ENCODE measurements at regions not wholly inside any gene's neighbourhood (a gene's known extent, or its start where the extent isn't known, plus 50 kb on each side); places are given as distances from the start of the nearest gene placed in this dataset.
A peak's percentile ranks its signal among the peaks of the same experiment; 100 is the strongest.

DNA sequence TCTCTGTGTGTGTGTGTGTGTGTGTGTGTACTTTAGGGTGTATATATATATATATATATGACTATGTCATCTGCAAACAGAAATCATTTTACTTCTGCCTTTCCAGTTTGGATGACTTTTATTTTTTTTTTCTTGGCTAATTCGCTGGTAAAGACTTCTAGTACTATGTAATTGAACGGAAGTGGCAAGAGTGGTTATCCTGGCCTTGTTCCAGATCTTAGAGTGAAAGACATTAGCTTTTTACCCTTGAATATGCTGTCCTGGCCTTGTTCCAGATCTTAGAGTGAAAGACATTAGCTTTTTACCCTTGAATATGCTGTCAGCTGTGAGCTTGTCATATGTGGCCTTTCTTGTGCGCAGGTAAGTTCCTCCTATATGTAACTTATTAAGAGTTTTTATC lies 72.7 kb upstream of the MYOCD start:
- no peak overlapping the region for H3K9ac ChIP-seq (ENCODE audit: low read length)
- no peaks in the 10 kb centered on the region for H3K27me3 ChIP-seq (replicated peaks; ENCODE audit: control insufficient read depth, insufficient read depth, low read length)
- no peak overlapping the region for H3K4me3 ChIP-seq (ENCODE audit: low read length)
- DNase-seq (ENCODE audit: low read depth): no peak
- no peaks in the 10 kb centered on the region for H3K36me3 ChIP-seq (ENCODE audit: control insufficient read depth, insufficient read depth, low read length, severe bottlenecking)
- H3K4me1 ChIP-seq (ENCODE audit: control insufficient read depth, insufficient read depth, low read length): no peaks in the 10 kb centered on the region
- no peaks in the 10 kb centered on the region for H3K9me3 ChIP-seq (ENCODE audit: control insufficient read depth, low read length)

DNA sequence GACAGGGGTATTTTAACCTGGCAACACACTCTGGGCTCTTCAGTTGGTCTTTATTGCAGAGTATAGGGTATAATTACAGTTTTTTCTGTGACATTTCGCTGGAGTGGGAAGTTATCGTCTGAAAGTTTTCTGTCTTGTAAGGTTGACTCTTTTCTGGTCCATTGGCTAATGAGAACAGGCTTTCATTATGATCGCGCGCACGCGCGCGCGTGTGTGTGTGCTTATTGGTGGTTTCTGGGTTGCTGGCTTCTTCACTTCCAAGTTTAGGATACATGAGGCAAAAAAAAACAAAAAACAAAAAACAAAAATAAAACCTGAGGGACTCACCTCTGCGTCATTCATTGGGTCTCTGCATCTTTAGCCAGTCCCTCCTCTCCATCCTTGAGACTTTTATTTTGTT lies 68.7 kb upstream of the MYOCD start:
- H3K4me1 ChIP-seq (ENCODE audit: control insufficient read depth, insufficient read depth, low read length): no peaks in the 10 kb centered on the region
- no peaks in the 10 kb centered on the region for H3K27me3 ChIP-seq (replicated peaks; ENCODE audit: control insufficient read depth, insufficient read depth, low read length)
- DNase-seq (ENCODE audit: low read depth): no peak
- no peaks in the 10 kb centered on the region for H3K9me3 ChIP-seq (ENCODE audit: control insufficient read depth, low read length)
- H3K9ac ChIP-seq (ENCODE audit: low read length): no peak overlapping the region
- no peak overlapping the region for H3K4me3 ChIP-seq (ENCODE audit: low read length)
- H3K36me3 ChIP-seq (ENCODE audit: control insufficient read depth, insufficient read depth, low read length, severe bottlenecking): no peaks in the 10 kb centered on the region

DNA sequence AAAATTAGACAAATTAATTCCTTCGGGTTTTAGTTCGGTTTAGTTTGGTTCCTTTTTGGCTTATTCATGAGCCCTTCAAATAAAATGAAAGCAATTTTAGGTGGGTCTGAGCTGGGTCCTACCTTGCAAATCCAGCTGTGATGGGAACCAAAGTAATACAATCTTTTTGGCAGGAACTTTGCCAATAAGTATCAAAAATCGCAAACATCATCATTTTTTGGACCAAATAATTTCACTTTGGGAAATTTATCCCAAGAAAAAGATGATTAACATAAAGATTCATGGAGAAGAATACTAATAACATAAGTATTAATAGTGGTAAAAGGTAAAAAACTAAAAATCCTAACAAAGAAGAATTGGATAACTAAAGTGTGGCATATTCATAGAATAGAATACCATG lies 67.8 kb upstream of the MYOCD start:
- Histone ChIP-seq H3K4me3 (ENCODE audit: low read length) (no peak overlapping the region), H3K9me3 (ENCODE audit: control insufficient read depth, low read length) (no peaks in the 10 kb centered on the region), H3K27me3 (replicated peaks; ENCODE audit: control insufficient read depth, insufficient read depth, low read length) (no peaks in the 10 kb centered on the region), H3K4me1 (ENCODE audit: control insufficient read depth, insufficient read depth, low read length) (no peaks in the 10 kb centered on the region), H3K9ac (ENCODE audit: low read length) (no peak overlapping the region), H3K36me3 (ENCODE audit: control insufficient read depth, insufficient read depth, low read length, severe bottlenecking) (no peaks in the 10 kb centered on the region)
- DNase-seq (ENCODE audit: low read depth): no peak

DNA sequence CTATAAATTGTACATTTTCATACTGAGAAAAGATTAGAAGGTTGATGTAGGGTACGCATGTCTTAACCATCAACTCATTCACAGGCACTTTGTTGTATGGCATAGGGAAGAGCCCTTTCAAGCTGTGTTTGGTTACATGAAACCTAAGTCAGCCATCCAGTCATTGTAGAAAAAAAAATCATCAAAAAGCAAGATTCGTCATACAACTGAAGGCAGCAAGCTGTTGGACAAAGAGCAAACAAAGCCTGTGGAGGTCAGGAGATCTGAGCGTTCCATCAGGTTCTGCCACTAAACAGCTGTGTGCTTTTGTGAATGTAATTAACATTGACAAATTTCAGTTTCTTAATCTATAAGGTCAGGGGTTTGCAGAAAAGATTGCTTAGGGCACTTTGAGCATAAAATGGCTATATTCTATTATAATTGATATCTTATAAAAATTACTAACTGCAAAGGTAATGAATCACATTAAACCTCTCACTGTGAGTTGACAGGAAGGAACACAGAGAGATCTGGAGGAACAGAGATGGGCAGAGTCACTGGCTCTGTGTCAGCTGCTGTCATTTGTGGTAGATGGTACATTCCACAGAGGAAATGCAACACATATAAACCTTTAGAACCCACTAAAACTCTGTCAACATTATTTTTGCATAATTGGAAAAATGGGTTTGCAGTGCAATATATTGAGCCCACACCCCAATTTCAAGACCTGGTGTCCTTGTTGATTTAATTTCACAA lies 66.3 kb upstream of the MYOCD start:
- Histone ChIP-seq H3K4me1 (ENCODE audit: control insufficient read depth, insufficient read depth, low read length) (no peaks in the 10 kb centered on the region), H3K36me3 (ENCODE audit: control insufficient read depth, insufficient read depth, low read length, severe bottlenecking) (no peaks in the 10 kb centered on the region), H3K27me3 (replicated peaks; ENCODE audit: control insufficient read depth, insufficient read depth, low read length) (no peaks in the 10 kb centered on the region), H3K9me3 (ENCODE audit: control insufficient read depth, low read length) (no peaks in the 10 kb centered on the region), H3K9ac (ENCODE audit: low read length) (no peak overlapping the region), H3K4me3 (ENCODE audit: low read length) (no peak overlapping the region)
- DNase-seq (ENCODE audit: low read depth): peak; percentile 60

DNA sequence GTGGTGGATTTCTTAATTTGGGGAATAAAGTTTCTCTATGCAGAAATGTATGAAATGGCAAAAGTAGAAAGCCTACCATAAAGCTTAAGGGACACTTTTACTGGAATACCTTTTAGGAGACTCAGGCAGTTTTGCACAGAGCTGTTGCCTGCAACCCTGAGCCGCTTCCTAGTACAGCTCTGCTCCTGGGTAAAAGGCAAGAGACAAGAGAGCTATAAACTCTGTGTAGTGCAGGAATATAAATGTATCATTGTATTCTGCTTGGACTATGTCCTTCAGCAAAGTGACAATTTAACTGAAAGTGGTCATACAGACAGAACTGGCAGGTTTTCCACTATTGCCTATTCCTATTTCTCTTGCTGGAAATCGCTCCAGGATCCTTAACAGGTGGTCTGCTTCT lies 65.3 kb upstream of the MYOCD start:
- no peak overlapping the region for H3K9ac ChIP-seq (ENCODE audit: low read length)
- DNase-seq (ENCODE audit: low read depth): no peak
- no peaks in the 10 kb centered on the region for H3K27me3 ChIP-seq (replicated peaks; ENCODE audit: control insufficient read depth, insufficient read depth, low read length)
- H3K36me3 ChIP-seq (ENCODE audit: control insufficient read depth, insufficient read depth, low read length, severe bottlenecking): no peaks in the 10 kb centered on the region
- H3K9me3 ChIP-seq (ENCODE audit: control insufficient read depth, low read length): no peaks in the 10 kb centered on the region
- no peaks in the 10 kb centered on the region for H3K4me1 ChIP-seq (ENCODE audit: control insufficient read depth, insufficient read depth, low read length)
- H3K4me3 ChIP-seq (ENCODE audit: low read length): no peak overlapping the region

DNA sequence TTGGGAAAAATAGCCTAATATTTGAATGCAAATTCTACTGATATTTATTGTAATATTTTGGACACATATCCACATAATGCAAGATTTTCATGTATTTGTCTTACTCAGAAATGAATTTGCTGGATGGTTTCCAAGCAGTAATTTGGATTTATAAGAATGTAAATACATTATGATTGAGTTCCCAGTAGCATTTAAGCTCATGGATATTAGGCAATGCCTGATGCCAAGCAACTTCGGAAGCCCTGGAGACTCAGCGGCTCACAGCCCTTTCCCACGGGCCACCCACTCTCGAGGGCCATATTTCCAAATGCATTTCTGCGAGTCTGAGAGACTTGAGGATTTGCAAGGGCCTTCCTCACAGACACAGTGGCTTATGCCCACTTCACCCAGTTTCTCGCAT lies 62.1 kb upstream of the MYOCD start:
- Histone ChIP-seq H3K9ac (ENCODE audit: low read length) (no peak overlapping the region), H3K4me1 (ENCODE audit: control insufficient read depth, insufficient read depth, low read length) (no peaks in the 10 kb centered on the region), H3K36me3 (ENCODE audit: control insufficient read depth, insufficient read depth, low read length, severe bottlenecking) (no peaks in the 10 kb centered on the region), H3K9me3 (ENCODE audit: control insufficient read depth, low read length) (no peaks in the 10 kb centered on the region), H3K4me3 (ENCODE audit: low read length) (no peak overlapping the region), H3K27me3 (replicated peaks; ENCODE audit: control insufficient read depth, insufficient read depth, low read length) (no peaks in the 10 kb centered on the region)
- no peak for DNase-seq (ENCODE audit: low read depth)

DNA sequence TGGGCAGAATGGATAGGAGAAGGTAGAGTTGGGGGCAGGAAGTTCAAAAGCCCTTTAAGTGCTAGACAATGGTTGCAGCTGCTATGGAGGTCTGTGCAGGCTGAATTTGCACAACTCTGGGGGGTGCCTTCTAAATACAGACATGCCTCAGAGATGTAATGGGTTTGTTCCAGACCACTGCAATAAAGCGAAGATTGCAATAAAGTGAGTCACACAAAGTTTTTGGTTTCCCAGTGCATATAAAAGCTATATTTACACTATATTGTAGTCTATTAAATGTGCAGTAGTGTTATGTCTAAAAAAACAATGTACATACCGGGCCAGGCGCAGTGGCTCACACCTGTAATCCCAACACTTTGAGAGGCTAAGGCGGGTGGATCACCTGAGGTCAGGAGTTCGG lies 60.5 kb upstream of the MYOCD start:
- peak; percentile 28 for DNase-seq (ENCODE audit: low read depth)

DNA sequence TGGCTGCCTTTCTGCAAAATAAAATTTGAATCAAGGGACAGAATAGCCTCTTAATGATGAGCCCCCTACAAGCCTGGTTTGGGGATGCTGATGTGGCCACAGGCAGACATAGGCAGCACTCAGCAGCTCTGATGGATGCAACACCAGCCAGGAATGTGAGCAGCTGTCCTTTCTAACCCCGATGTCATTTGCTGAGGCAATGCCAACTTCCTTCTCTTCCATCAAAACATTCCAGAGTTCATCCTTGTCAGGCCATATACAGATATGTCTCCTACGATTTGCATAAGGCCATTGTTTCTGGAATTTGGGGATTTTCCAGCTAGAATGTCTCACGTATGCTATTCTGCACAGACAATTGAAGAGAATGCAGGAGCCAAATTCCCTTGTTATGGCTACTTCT lies 52.1 kb upstream of the MYOCD start:
- H3K36me3 ChIP-seq (ENCODE audit: control insufficient read depth, insufficient read depth, low read length, severe bottlenecking): no peaks in the 10 kb centered on the region
- no peak overlapping the region for H3K4me3 ChIP-seq (ENCODE audit: low read length)
- DNase-seq (ENCODE audit: low read depth): peak; percentile 38
- H3K4me1 ChIP-seq (ENCODE audit: control insufficient read depth, insufficient read depth, low read length): no peaks in the 10 kb centered on the region
- no peak overlapping the region for H3K9ac ChIP-seq (ENCODE audit: low read length)
- H3K27me3 ChIP-seq (replicated peaks; ENCODE audit: control insufficient read depth, insufficient read depth, low read length): no peaks in the 10 kb centered on the region
- H3K9me3 ChIP-seq (ENCODE audit: control insufficient read depth, low read length): no peaks in the 10 kb centered on the region

More for the DNA sequence above, 60.5 kb upstream of the MYOCD start:
- no peak overlapping the region for H3K9ac ChIP-seq (ENCODE audit: low read length)
- no peak overlapping the region for H3K4me3 ChIP-seq (ENCODE audit: low read length)
- H3K27me3 ChIP-seq (replicated peaks; ENCODE audit: control insufficient read depth, insufficient read depth, low read length): no peaks in the 10 kb centered on the region
- H3K4me1 ChIP-seq (ENCODE audit: control insufficient read depth, insufficient read depth, low read length): no peaks in the 10 kb centered on the region
- no peaks in the 10 kb centered on the region for H3K36me3 ChIP-seq (ENCODE audit: control insufficient read depth, insufficient read depth, low read length, severe bottlenecking)
- H3K9me3 ChIP-seq (ENCODE audit: control insufficient read depth, low read length): no peaks in the 10 kb centered on the region

All from adipocyte (in vitro differentiated cells).